ENCODE measurements at regions not wholly inside any gene's neighbourhood (a gene's known extent, or its start where the extent isn't known, plus 50 kb on each side); places are given as distances from the start of the nearest gene placed in this dataset.
A peak's percentile ranks its signal among the peaks of the same experiment; 100 is the strongest.
"Not testable (repeated sequence)": the region's sequence is repeated elsewhere in the genome, so short reads cannot be mapped to it uniquely, and the experiment has no call there.

GRCh38 chr3:177338697-177339219, 141.5 kb upstream of the TBL1XR1 start:
- Histone ChIP-seq H3K9me3 (ENCODE audit: control insufficient read depth, insufficient read depth, low read depth, low read length) (no peaks in the 10 kb centered on the region), H3K4me3 (ENCODE audit: low read depth, low read length) (no peak overlapping the region), H3K4me1 (ENCODE audit: control insufficient read depth, insufficient read depth, low read length) (peaks cover 4% of the 10 kb centered on the region; the same call in 1 of the 2 replicates), H3K36me3 (ENCODE audit: control insufficient read depth, insufficient read depth, low read length) (no peaks in the 10 kb centered on the region), H3K27ac (ENCODE audit: low read depth, low read length) (no peak overlapping the region), H3K27me3 (ENCODE audit: control insufficient read depth, insufficient read depth, low read length) (peaks cover 26% of the 10 kb centered on the region), H3K9ac (ENCODE audit: low read length) (no peak overlapping the region)

DNA sequence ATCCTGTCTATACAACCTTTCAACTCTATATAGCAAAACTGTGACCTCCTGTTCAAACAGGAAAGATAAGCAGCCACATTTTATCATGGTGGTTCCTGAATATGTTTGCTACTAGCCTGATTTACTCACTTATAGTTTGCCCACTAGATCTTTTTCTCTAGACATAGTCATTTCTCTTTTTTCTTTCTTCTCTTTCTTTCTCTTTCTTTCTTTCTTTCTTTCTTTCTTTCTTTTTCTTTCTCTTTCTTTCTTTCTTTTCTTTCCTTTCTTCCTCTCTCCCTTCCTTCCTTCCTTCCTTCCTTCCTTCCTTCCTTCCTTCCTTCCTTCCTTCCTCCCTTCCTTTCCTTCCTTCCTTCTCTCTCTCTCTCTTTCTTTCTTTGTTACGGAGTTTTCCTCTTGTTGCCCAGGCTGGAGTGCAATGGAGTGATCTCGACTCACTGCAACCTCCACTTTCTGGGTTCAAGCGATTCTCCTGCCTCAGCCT, 142.0 kb upstream of the TBL1XR1 start:
- H3K4me3 ChIP-seq (ENCODE audit: low read depth, low read length); H3K36me3 ChIP-seq (ENCODE audit: control insufficient read depth, insufficient read depth, low read length); H3K9me3 ChIP-seq (ENCODE audit: control insufficient read depth, insufficient read depth, low read depth, low read length); H3K4me1 ChIP-seq (ENCODE audit: control insufficient read depth, insufficient read depth, low read length); H3K9ac ChIP-seq (ENCODE audit: low read length); H3K27ac ChIP-seq (ENCODE audit: low read depth, low read length): not testable (repeated sequence)
- H3K27me3 ChIP-seq (ENCODE audit: control insufficient read depth, insufficient read depth, low read length) = peaks cover 31% of the 10 kb centered on the region

GRCh38 chr3:177340243-177340830, 143.1 kb upstream of the TBL1XR1 start:
- H3K27ac ChIP-seq (ENCODE audit: low read depth, low read length) = no peak overlapping the region
- H3K4me1 ChIP-seq (ENCODE audit: control insufficient read depth, insufficient read depth, low read length) = peaks cover 17% of the 10 kb centered on the region
- peaks cover 38% of the 10 kb centered on the region for H3K27me3 ChIP-seq (ENCODE audit: control insufficient read depth, insufficient read depth, low read length)
- no peaks in the 10 kb centered on the region for H3K36me3 ChIP-seq (ENCODE audit: control insufficient read depth, insufficient read depth, low read length)
- H3K9ac ChIP-seq (ENCODE audit: low read length) = no peak overlapping the region
- no peak overlapping the region for H3K4me3 ChIP-seq (ENCODE audit: low read depth, low read length)
- H3K9me3 ChIP-seq (ENCODE audit: control insufficient read depth, insufficient read depth, low read depth, low read length) = no peaks in the 10 kb centered on the region

GRCh38 chr3:177341736-177342419, 144.6 kb upstream of the TBL1XR1 start:
- H3K27ac ChIP-seq (ENCODE audit: low read depth, low read length) = no peak overlapping the region

GRCh38 chr3:177343122-177343625, 145.9 kb upstream of the TBL1XR1 start:
- Histone ChIP-seq H3K9me3 (ENCODE audit: control insufficient read depth, insufficient read depth, low read depth, low read length) (no peaks in the 10 kb centered on the region), H3K4me3 (ENCODE audit: low read depth, low read length) (no peak overlapping the region), H3K4me1 (ENCODE audit: control insufficient read depth, insufficient read depth, low read length) (peaks cover 29% of the 10 kb centered on the region), H3K27ac (ENCODE audit: low read depth, low read length) (no peak overlapping the region), H3K9ac (ENCODE audit: low read length) (no peak overlapping the region), H3K27me3 (ENCODE audit: control insufficient read depth, insufficient read depth, low read length) (peaks cover 66% of the 10 kb centered on the region), H3K36me3 (ENCODE audit: control insufficient read depth, insufficient read depth, low read length) (no peaks in the 10 kb centered on the region)

More at GRCh38 chr3:177341736-177342419, 144.6 kb upstream of the TBL1XR1 start:
- Histone ChIP-seq H3K36me3 (ENCODE audit: control insufficient read depth, insufficient read depth, low read length) (no peaks in the 10 kb centered on the region), H3K9ac (ENCODE audit: low read length) (no peak overlapping the region), H3K9me3 (ENCODE audit: control insufficient read depth, insufficient read depth, low read depth, low read length) (no peaks in the 10 kb centered on the region), H3K27me3 (ENCODE audit: control insufficient read depth, insufficient read depth, low read length) (peaks cover 53% of the 10 kb centered on the region), H3K4me3 (ENCODE audit: low read depth, low read length) (no peak overlapping the region), H3K4me1 (ENCODE audit: control insufficient read depth, insufficient read depth, low read length) (peaks cover 29% of the 10 kb centered on the region)

DNA sequence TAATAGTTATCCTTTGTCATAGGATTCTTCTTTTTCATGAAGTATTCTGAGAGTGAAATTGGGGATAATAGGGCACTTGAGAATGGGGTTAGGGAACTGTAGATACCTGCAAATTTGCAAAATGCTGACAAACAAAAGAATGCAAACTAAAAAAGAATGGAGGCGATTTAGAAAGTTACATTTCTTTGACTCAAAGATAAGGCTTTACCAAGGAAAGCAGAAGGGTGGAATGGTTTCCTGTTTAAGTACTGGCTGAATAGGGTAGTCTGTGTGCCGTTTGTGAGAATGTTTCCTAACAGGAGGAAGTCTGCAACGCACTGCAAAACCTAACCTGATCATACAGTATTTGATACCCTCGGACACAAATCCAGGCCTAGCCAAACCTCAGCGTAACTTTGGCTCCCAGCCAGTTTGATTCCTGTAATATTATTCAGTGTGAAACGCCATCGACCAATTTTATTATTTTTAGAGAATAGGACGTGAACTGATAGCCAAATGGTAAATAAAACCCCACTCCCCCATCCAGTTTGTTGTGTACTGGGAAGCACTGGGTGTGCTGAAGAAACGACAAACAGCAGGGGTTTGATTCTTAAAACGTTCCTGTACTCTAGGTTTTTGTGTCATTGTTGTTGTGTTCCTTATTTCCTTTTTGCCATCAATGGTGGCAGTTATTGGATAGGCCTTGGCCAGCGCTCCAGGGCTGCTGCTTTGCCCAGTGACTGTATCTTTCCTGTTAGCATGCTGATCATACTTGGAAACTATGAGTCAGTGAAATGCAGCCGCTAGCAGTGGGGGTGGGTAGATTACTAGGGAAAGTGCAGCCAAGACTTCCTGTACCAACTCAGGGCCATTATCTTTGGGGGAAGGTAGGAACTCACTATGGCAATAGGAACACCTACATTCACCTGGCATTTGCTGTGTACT, 148.0 kb upstream of the TBL1XR1 start:
- H3K27me3 ChIP-seq (ENCODE audit: control insufficient read depth, insufficient read depth, low read length) = peaks cover 77% of the 10 kb centered on the region
- no peaks in the 10 kb centered on the region for H3K36me3 ChIP-seq (ENCODE audit: control insufficient read depth, insufficient read depth, low read length)
- peak overlapping the region; percentile 39 for H3K4me3 ChIP-seq (ENCODE audit: low read depth, low read length)
- peaks cover 29% of the 10 kb centered on the region for H3K4me1 ChIP-seq (ENCODE audit: control insufficient read depth, insufficient read depth, low read length)
- peak overlapping the region; percentile 40 for H3K9ac ChIP-seq (ENCODE audit: low read length)
- H3K27ac ChIP-seq (ENCODE audit: low read depth, low read length) = peak overlapping the region; percentile 51; the same call in 1 of the 2 replicates
- no peaks in the 10 kb centered on the region for H3K9me3 ChIP-seq (ENCODE audit: control insufficient read depth, insufficient read depth, low read depth, low read length)

DNA sequence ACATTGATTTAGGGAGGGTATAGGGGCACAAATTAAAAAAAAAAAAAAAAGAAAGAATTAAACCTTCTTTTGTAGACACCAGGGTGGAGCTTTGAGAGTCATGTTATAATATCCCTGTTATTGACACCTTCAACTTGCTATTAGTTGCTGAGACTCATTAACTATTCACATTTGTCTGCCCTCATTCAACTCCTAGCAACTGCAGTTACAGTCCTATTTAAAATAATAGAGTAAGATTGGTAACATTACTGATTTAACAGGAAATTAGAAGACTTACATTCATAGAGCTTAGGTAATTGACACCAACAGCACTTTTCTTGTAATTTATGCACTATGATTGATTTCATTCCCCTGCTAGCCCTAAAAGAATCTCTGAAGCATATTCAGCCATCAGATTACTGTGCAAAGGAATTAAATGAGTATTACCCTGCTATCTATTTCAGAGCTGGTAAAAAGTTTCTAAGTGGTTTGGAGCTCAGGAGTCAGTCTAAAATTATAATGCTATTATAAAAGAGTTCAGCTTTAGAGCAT, 148.8 kb upstream of the TBL1XR1 start:
- Histone ChIP-seq H3K4me3 (ENCODE audit: low read depth, low read length) (peak overlapping the region; percentile 39; the same call in 1 of the 2 replicates), H3K4me1 (ENCODE audit: control insufficient read depth, insufficient read depth, low read length) (peaks cover 29% of the 10 kb centered on the region), H3K9me3 (ENCODE audit: control insufficient read depth, insufficient read depth, low read depth, low read length) (no peaks in the 10 kb centered on the region), H3K9ac (ENCODE audit: low read length) (no peak overlapping the region), H3K36me3 (ENCODE audit: control insufficient read depth, insufficient read depth, low read length) (no peaks in the 10 kb centered on the region), H3K27ac (ENCODE audit: low read depth, low read length) (no peak overlapping the region), H3K27me3 (ENCODE audit: control insufficient read depth, insufficient read depth, low read length) (peaks cover 77% of the 10 kb centered on the region)

- H3K4me1 ChIP-seq (ENCODE audit: control insufficient read depth, insufficient read depth, low read length) = peaks cover 29% of the 10 kb centered on the region
- no peaks in the 10 kb centered on the region for H3K36me3 ChIP-seq (ENCODE audit: control insufficient read depth, insufficient read depth, low read length)
- H3K4me3 ChIP-seq (ENCODE audit: low read depth, low read length) = no peak overlapping the region
- H3K27ac ChIP-seq (ENCODE audit: low read depth, low read length) = no peak overlapping the region
- H3K27me3 ChIP-seq (ENCODE audit: control insufficient read depth, insufficient read depth, low read length) = peaks cover 75% of the 10 kb centered on the region
- H3K9ac ChIP-seq (ENCODE audit: low read length) = no peak overlapping the region
- no peaks in the 10 kb centered on the region for H3K9me3 ChIP-seq (ENCODE audit: control insufficient read depth, insufficient read depth, low read depth, low read length)
Observed at GRCh38 chr3:177346878-177347277, 149.6 kb upstream of the TBL1XR1 start.

- Histone ChIP-seq H3K9me3 (ENCODE audit: control insufficient read depth, insufficient read depth, low read depth, low read length) (no peaks in the 10 kb centered on the region), H3K9ac (ENCODE audit: low read length) (no peak overlapping the region), H3K27me3 (ENCODE audit: control insufficient read depth, insufficient read depth, low read length) (peaks cover 67% of the 10 kb centered on the region), H3K36me3 (ENCODE audit: control insufficient read depth, insufficient read depth, low read length) (no peaks in the 10 kb centered on the region), H3K4me1 (ENCODE audit: control insufficient read depth, insufficient read depth, low read length) (peaks cover 29% of the 10 kb centered on the region), H3K4me3 (ENCODE audit: low read depth, low read length) (no peak overlapping the region), H3K27ac (ENCODE audit: low read depth, low read length) (no peak overlapping the region)
Observed at GRCh38 chr3:177347611-177348010, 150.3 kb upstream of the TBL1XR1 start.

DNA sequence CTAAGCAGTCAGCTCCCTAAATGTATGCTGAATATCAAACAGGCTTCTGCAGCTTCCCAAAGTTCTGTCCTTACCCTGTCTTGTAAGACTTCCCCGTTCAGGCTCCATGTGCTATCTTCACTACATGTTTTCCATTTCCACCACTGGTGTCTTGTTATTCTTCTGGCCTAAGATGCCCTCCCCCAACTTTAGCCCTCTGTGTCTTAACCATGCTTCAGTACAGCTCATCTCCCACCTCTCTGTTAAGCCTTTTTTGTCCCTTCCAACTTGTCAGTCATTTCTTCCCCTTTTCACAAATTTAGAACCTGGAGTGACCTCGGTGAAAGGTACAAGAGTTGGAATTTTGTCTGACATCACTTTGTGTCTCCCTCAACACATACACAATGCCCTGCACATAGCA, 151.7 kb upstream of the TBL1XR1 start:
- peaks cover 58% of the 10 kb centered on the region for H3K27me3 ChIP-seq (ENCODE audit: control insufficient read depth, insufficient read depth, low read length)
- H3K27ac ChIP-seq (ENCODE audit: low read depth, low read length) = no peak overlapping the region
- no peak overlapping the region for H3K4me3 ChIP-seq (ENCODE audit: low read depth, low read length)
- H3K9me3 ChIP-seq (ENCODE audit: control insufficient read depth, insufficient read depth, low read depth, low read length) = no peaks in the 10 kb centered on the region
- H3K4me1 ChIP-seq (ENCODE audit: control insufficient read depth, insufficient read depth, low read length) = peaks cover 26% of the 10 kb centered on the region
- H3K9ac ChIP-seq (ENCODE audit: low read length) = no peak overlapping the region
- no peaks in the 10 kb centered on the region for H3K36me3 ChIP-seq (ENCODE audit: control insufficient read depth, insufficient read depth, low read length)

All from HUES6 (cell line).